OCI-LY1 (cell line): ENCODE measurements at regions not wholly inside any gene's neighbourhood (a gene's known extent, or its start where the extent isn't known, plus 50 kb on each side); places are given as distances from the start of the nearest gene placed in this dataset.

Source experiments
- H2AFZ ChIP-seq: fragments of 200-600 bp; sonication (generic), shearing (Covaris generic); 2 replicates; pipeline ENCODE4 v1.6.0; 2014; ENCODE audit warnings: antibody characterized with exemption, mild to moderate bottlenecking, low read length
- H3F3A ChIP-seq: fragments of 200-600 bp; sonication (generic), shearing (Covaris generic); 2 replicates; pipeline ENCODE4 v1.6.0; 2014; ENCODE audit warnings: mild to moderate bottlenecking, antibody characterized with exemption, low read length, moderate library complexity; ENCODE audit not compliant: insufficient read depth
- H3K27ac ChIP-seq: fragments of 200-600 bp; sonication (generic); 2 replicates; pipeline ENCODE4 v1.5.1; 2014; ENCODE audit warnings: low read length, mixed run types, mild to moderate bottlenecking, low read depth; ENCODE audit not compliant: poor library complexity, severe bottlenecking
- H3K27me3 ChIP-seq: fragments of 200-600 bp; sonication (generic); 2 replicates; pipeline ENCODE4 v1.6.0; 2014; ENCODE audit warnings: antibody characterized with exemption, mild to moderate bottlenecking, low read length, moderate library complexity; ENCODE audit not compliant: insufficient read depth
- H3K36me3 ChIP-seq: fragments of 200-600 bp; sonication (generic); 2 replicates; pipeline ENCODE4 v1.6.1; 2014; ENCODE audit warnings: mild to moderate bottlenecking, antibody characterized with exemption, low read length, moderate library complexity, mixed read lengths; ENCODE audit not compliant: insufficient read depth
- H3K4me1 ChIP-seq: fragments of 200-600 bp; sonication (generic); 2 replicates; pipeline ENCODE4 v1.5.1; 2014; ENCODE audit warnings: mild to moderate bottlenecking, low read length, moderate library complexity; ENCODE audit not compliant: insufficient read depth, severe bottlenecking
- H3K4me2 ChIP-seq: fragments of 200-600 bp; sonication (generic), shearing (Covaris generic); 2 replicates; pipeline ENCODE4 v1.6.1; 2014; ENCODE audit warnings: low read length
- H3K4me3 ChIP-seq: fragments of 200-600 bp; sonication (generic); 2 replicates; pipeline ENCODE4 v1.5.1; 2014; ENCODE audit warnings: low read length, low read depth, mild to moderate bottlenecking, mixed read lengths; ENCODE audit not compliant: poor library complexity, severe bottlenecking
- H3K79me2 ChIP-seq: fragments of 200-600 bp; shearing (Covaris generic); 2 replicates; pipeline ENCODE4 v1.6.1; 2016; ENCODE audit warnings: mixed run types, low read length, mixed read lengths; ENCODE audit not compliant: insufficient read depth
- H3K9ac ChIP-seq: fragments of 200-600 bp; sonication (generic), shearing (Covaris generic); 2 replicates; pipeline ENCODE4 v1.6.1; 2014; ENCODE audit warnings: mild to moderate bottlenecking, low read length, mixed read lengths
- H3K9me2 ChIP-seq: fragments of 200-600 bp; sonication (generic), shearing (Covaris generic); 2 replicates; pipeline ENCODE4 v1.6.1; 2014; ENCODE audit warnings: low read depth, mild to moderate bottlenecking, low read length, mixed read lengths
- H3K9me3 ChIP-seq: fragments of 200-600 bp; shearing (Covaris generic); 2 replicates; pipeline ENCODE4 v1.6.1; 2014; ENCODE audit warnings: low read length, mixed read lengths
- H4K20me1 ChIP-seq: fragments of 200-600 bp; sonication (generic), shearing (Covaris generic); 2 replicates; pipeline ENCODE4 v1.6.0; 2016; ENCODE audit warnings: mild to moderate bottlenecking, low read length; ENCODE audit not compliant: insufficient read depth
- CTCF ChIP-seq: fragments of 200-600 bp; sonication (generic), shearing (Covaris generic); IDR thresholded peaks from 2 replicates; pipeline ENCODE4 v1.5.1; 2017; ENCODE audit warnings: mild to moderate bottlenecking, antibody characterized with exemption, low read length, moderate library complexity, mixed read lengths
- EZH2 ChIP-seq: fragments of 200-600 bp; sonication (generic), shearing (Covaris generic); IDR thresholded peaks from 2 replicates; pipeline ENCODE4 v1.8.0; 2017; ENCODE audit warnings: borderline replicate concordance, mixed run types, mild to moderate bottlenecking, antibody characterized with exemption, low read length, moderate library complexity, mixed read lengths

GRCh38 chr12:61676520-61676919, 583.7 kb upstream of the USP15 start:
- Histone ChIP-seq H3K36me3 (no peaks in the 10 kb centered on the region), H3K4me1 (no peaks in the 10 kb centered on the region), H3K27ac (no peak overlapping the region), H3K4me2 (no peak overlapping the region), H3K9me2 (no peaks in the 10 kb centered on the region), H3F3A (no peaks in the 10 kb centered on the region), H3K9me3 (no peaks in the 10 kb centered on the region), H3K4me3 (no peak overlapping the region), H3K27me3 (no peaks in the 10 kb centered on the region), H3K79me2 (no peaks in the 10 kb centered on the region), H2AFZ (no peak overlapping the region), H3K9ac (no peak overlapping the region), H4K20me1 (no peaks in the 10 kb centered on the region)
- TF ChIP-seq CTCF = no peak
- no peak for TF ChIP-seq EZH2

- Histone ChIP-seq H3K79me2 (no peaks in the 10 kb centered on the region), H3K9me3 (no peaks in the 10 kb centered on the region), H3F3A (no peaks in the 10 kb centered on the region), H3K9me2 (no peaks in the 10 kb centered on the region), H2AFZ (no peak overlapping the region), H3K4me3 (no peak overlapping the region), H3K27me3 (no peaks in the 10 kb centered on the region), H3K9ac (no peak overlapping the region), H3K4me1 (no peaks in the 10 kb centered on the region), H3K36me3 (no peaks in the 10 kb centered on the region), H4K20me1 (no peaks in the 10 kb centered on the region), H3K4me2 (no peak overlapping the region), H3K27ac (no peak overlapping the region)
- TF ChIP-seq EZH2 (no peak), CTCF (no peak)
These were observed 572.8 kb upstream of the USP15 start for GRCh38 chr12:61687407-61687806.

- H3K9ac ChIP-seq = no peak overlapping the region
- H3K27me3 ChIP-seq = no peaks in the 10 kb centered on the region
- no peaks in the 10 kb centered on the region for H3F3A ChIP-seq
- H3K4me2 ChIP-seq = no peak overlapping the region
- H4K20me1 ChIP-seq = no peaks in the 10 kb centered on the region
- TF ChIP-seq EZH2 (no peak), CTCF (no peak)
- no peak overlapping the region for H3K27ac ChIP-seq
- H3K36me3 ChIP-seq = no peaks in the 10 kb centered on the region
- H3K79me2 ChIP-seq = no peaks in the 10 kb centered on the region
- H3K9me3 ChIP-seq = no peaks in the 10 kb centered on the region
- no peaks in the 10 kb centered on the region for H3K4me1 ChIP-seq
- no peaks in the 10 kb centered on the region for H3K9me2 ChIP-seq
- no peak overlapping the region for H3K4me3 ChIP-seq
- H2AFZ ChIP-seq = no peak overlapping the region
These were observed 566.0 kb upstream of the USP15 start for GRCh38 chr12:61694214-61694613.
